H9 (cell line): ENCODE measurements at regions not wholly inside any gene's neighbourhood (a gene's known extent, or its start where the extent isn't known, plus 50 kb on each side); places are given as distances from the start of the nearest gene placed in this dataset.

Source experiments
- DNase-seq: peaks from one replicate; pipeline ENCODE4 v3.0.0-alpha.2; 2017
- H2AFZ ChIP-seq: one replicate; pipeline ENCODE4 v1.6.1; 2013; ENCODE audit warnings: mild to moderate bottlenecking, low read length, control low read depth, moderate library complexity
- H2AK5ac ChIP-seq: 2 replicates; pipeline ENCODE4 v1.6.1; 2013; ENCODE audit warnings: low read length, control low read depth, mixed read lengths; ENCODE audit not compliant: insufficient read length
- H2BK120ac ChIP-seq: one replicate; pipeline ENCODE4 v1.6.1; 2013; ENCODE audit warnings: low read depth, mild to moderate bottlenecking, low read length, control low read depth, inconsistent platforms; ENCODE audit not compliant: poor library complexity, severe bottlenecking
- H2BK12ac ChIP-seq: 2 replicates; pipeline ENCODE4 v1.6.1; 2013; ENCODE audit warnings: low read length, control low read depth, mixed read lengths, low read depth; ENCODE audit not compliant: insufficient read length
- H2BK15ac ChIP-seq: 2 replicates; pipeline ENCODE4 v1.6.1; 2013; ENCODE audit warnings: low read depth, low read length, control low read depth
- H2BK20ac ChIP-seq: one replicate; pipeline ENCODE4 v1.6.1; 2013; ENCODE audit warnings: low read depth, mild to moderate bottlenecking, low read length, control low read depth, inconsistent platforms; ENCODE audit not compliant: poor library complexity, severe bottlenecking
- H2BK5ac ChIP-seq: 2 replicates; pipeline ENCODE4 v1.6.1; 2013; ENCODE audit warnings: low read length, control low read depth, mixed read lengths; ENCODE audit not compliant: insufficient read length
- H3K14ac ChIP-seq: 2 replicates; pipeline ENCODE4 v1.6.1; 2013; ENCODE audit warnings: low read length, control low read depth; ENCODE audit not compliant: insufficient read depth
- H3K18ac ChIP-seq: 2 replicates; pipeline ENCODE4 v1.6.1; 2013; ENCODE audit warnings: low read depth, mild to moderate bottlenecking, mixed read lengths, low read length, control low read depth; ENCODE audit not compliant: insufficient read length
- H3K23ac ChIP-seq: 2 replicates; pipeline ENCODE4 v1.6.1; 2013; ENCODE audit warnings: low read length, control low read depth, mixed read lengths, low read depth; ENCODE audit not compliant: insufficient read length
- H3K23me2 ChIP-seq: 2 replicates; pipeline ENCODE4 v1.6.1; 2013; ENCODE audit warnings: low read depth, mild to moderate bottlenecking, mixed read lengths, low read length, control low read depth; ENCODE audit not compliant: insufficient read length, poor library complexity, severe bottlenecking
- H3K27ac ChIP-seq: 2 replicates; pipeline ENCODE4 v1.5.1; 2013; ENCODE audit warnings: low read length, control low read depth, mixed read lengths, low read depth; ENCODE audit not compliant: insufficient read length
- H3K27me3 ChIP-seq: 2 replicates; pipeline ENCODE4 v1.6.1; 2013; ENCODE audit warnings: low read length, control low read depth, inconsistent platforms; ENCODE audit not compliant: insufficient read depth
- H3K4ac ChIP-seq: 2 replicates; pipeline ENCODE4 v1.6.1; 2013; ENCODE audit warnings: low read depth, mild to moderate bottlenecking, control low read depth, inconsistent platforms, low read length, moderate library complexity
- H3K4me1 ChIP-seq: 2 replicates; pipeline ENCODE4 v1.6.1; 2013; ENCODE audit warnings: low read length, control low read depth, inconsistent platforms; ENCODE audit not compliant: insufficient read depth
- H3K4me2 ChIP-seq: 2 replicates; pipeline ENCODE4 v1.6.1; 2013; ENCODE audit warnings: low read length, control low read depth, mixed read lengths; ENCODE audit not compliant: insufficient read length, insufficient read depth
- H3K56ac ChIP-seq: 2 replicates; pipeline ENCODE4 v1.6.1; 2013; ENCODE audit warnings: low read depth, mild to moderate bottlenecking, mixed read lengths, low read length, control low read depth; ENCODE audit not compliant: insufficient read length
- H3K79me1 ChIP-seq: 2 replicates; pipeline ENCODE4 v1.6.1; 2013; ENCODE audit warnings: low read depth, mild to moderate bottlenecking, moderate library complexity, low read length, control low read depth, inconsistent platforms; ENCODE audit not compliant: insufficient read depth, poor library complexity, severe bottlenecking
- H3K79me2 ChIP-seq: 2 replicates; pipeline ENCODE4 v1.6.1; 2013; ENCODE audit warnings: low read length, control low read depth, inconsistent platforms; ENCODE audit not compliant: insufficient read depth
- H3K9ac ChIP-seq: 2 replicates; pipeline ENCODE4 v1.6.1; 2013; ENCODE audit warnings: low read length, control low read depth, mixed read lengths; ENCODE audit not compliant: insufficient read length; ENCODE audit errors: extremely low read depth
- H3K9me3 ChIP-seq: one replicate; pipeline ENCODE4 v1.6.1; 2013; ENCODE audit warnings: low read depth, low read length, inconsistent platforms; ENCODE audit not compliant: control insufficient read depth
- H3T11ph ChIP-seq: one replicate; pipeline ENCODE4 v1.6.1; 2013; ENCODE audit warnings: mild to moderate bottlenecking, low read length, control low read depth, inconsistent platforms
- H4K20me1 ChIP-seq: one replicate; pipeline ENCODE4 v1.6.1; 2013; ENCODE audit not compliant: control insufficient read depth, insufficient read length, insufficient read depth
- H4K5ac ChIP-seq: 2 replicates; pipeline ENCODE4 v1.6.1; 2013; ENCODE audit warnings: low read depth, mild to moderate bottlenecking, mixed read lengths, low read length, control low read depth; ENCODE audit not compliant: insufficient read length
- H4K8ac ChIP-seq: replicated peaks from 2 replicates; pipeline ENCODE4 v1.6.1; 2013; ENCODE audit warnings: low read length, control low read depth, mixed read lengths, low read depth; ENCODE audit not compliant: insufficient read length
- H4K91ac ChIP-seq: 2 replicates; pipeline ENCODE4 v1.6.1; 2013; ENCODE audit warnings: low read depth, mild to moderate bottlenecking, moderate library complexity, mixed read lengths, low read length, control low read depth; ENCODE audit not compliant: insufficient read length
- H3K27ac Mint-ChIP-seq, 3 experiments: 2 replicates in 2 of 3; 3 replicates in 1 of 3; pipeline ENCODE4 v1.8.0; 2020 to 2021; ENCODE audit warnings: mixed read lengths in 3 of 3, mild to moderate bottlenecking in 1 of 3, moderate library complexity in 1 of 3
- H3K27me3 Mint-ChIP-seq: 2 replicates; pipeline ENCODE4 v1.8.0; 2021; ENCODE audit warnings: low read depth, mild to moderate bottlenecking, moderate library complexity, mixed read lengths
- H3K36me3 Mint-ChIP-seq, 3 experiments: 2 replicates in 2 of 3; 3 replicates in 1 of 3; pipeline ENCODE4 v1.8.0; 2020 to 2021; ENCODE audit warnings: low read depth in 3 of 3, mixed read lengths in 3 of 3; ENCODE audit not compliant: insufficient read depth in 1 of 3
- H3K4me1 Mint-ChIP-seq, 2 experiments: 2 replicates each; pipeline ENCODE4 v1.8.0; 2020; ENCODE audit warnings: mixed read lengths in 2 of 2
- H3K4me3 Mint-ChIP-seq, 2 experiments: 2 replicates in 1 of 2; 3 replicates in 1 of 2; pipeline ENCODE4 v1.8.0; 2020 to 2021; ENCODE audit warnings: mild to moderate bottlenecking in 2 of 2, mixed read lengths in 2 of 2, moderate library complexity in 1 of 2
- H3K9me3 Mint-ChIP-seq, 2 experiments: 2 replicates in 1 of 2; 3 replicates in 1 of 2; pipeline ENCODE4 v1.8.0; 2020; ENCODE audit warnings: mild to moderate bottlenecking in 2 of 2, mixed read lengths in 2 of 2, moderate library complexity in 1 of 2
- WGBS: extraction: QIAGEN DNeasy Blood & Tissue Kit; methylation state at CpG from one replicate; pipeline ENCODE4 v1.1.7; 2013; ENCODE audit warnings: missing lambda C conversion rate, low lambda C conversion rate, mixed read lengths; ENCODE audit not compliant: insufficient read length; ENCODE audit errors: extremely low coverage; 5-methylcytosine and 5-hydroxymethylcytosine counted together
- TF ChIP-seq, protein P1 (sequence below): fragments of 200-600 bp; sonication (generic); conservative IDR thresholded peaks from 3 replicates; pipeline ENCODE4 v1.8.0; 2021; ENCODE audit warnings: antibody characterized with exemption, mild to moderate bottlenecking

DNA sequence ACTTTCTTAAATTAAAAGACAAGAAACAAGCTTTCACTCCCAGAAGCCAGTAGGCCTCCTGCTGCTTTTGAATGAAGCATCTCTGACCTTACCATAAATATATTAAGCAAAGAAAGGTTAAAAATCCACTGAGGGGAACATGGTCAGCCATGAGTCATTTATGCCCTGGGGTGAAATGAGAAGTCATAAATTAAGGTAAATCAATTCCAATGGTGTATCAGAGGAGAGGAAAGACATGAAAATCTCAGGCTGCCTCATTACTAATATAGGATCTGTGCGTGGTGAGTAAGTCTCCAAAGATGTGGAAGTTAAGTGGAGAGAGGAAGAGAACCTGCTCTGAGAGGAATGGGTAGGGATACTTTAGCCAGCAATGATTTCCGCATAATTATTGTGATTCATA, 292.3 kb upstream of the CHAC2 start:
- no peak overlapping the region for H2AK5ac ChIP-seq
- H3K4me2 ChIP-seq: no peak overlapping the region
- H4K5ac ChIP-seq: no peak overlapping the region
- H2BK12ac ChIP-seq: no peak overlapping the region
- H3K4ac ChIP-seq: no peak overlapping the region
- H4K20me1 ChIP-seq: no peaks in the 10 kb centered on the region
- 0 out of 5 replicates have a peak, but pooled peaks cover 0 to 2% of the 10 kb centered on the region in 2 experiments for H3K9me3 Mint-ChIP-seq
- TF ChIP-seq, protein P1, sequence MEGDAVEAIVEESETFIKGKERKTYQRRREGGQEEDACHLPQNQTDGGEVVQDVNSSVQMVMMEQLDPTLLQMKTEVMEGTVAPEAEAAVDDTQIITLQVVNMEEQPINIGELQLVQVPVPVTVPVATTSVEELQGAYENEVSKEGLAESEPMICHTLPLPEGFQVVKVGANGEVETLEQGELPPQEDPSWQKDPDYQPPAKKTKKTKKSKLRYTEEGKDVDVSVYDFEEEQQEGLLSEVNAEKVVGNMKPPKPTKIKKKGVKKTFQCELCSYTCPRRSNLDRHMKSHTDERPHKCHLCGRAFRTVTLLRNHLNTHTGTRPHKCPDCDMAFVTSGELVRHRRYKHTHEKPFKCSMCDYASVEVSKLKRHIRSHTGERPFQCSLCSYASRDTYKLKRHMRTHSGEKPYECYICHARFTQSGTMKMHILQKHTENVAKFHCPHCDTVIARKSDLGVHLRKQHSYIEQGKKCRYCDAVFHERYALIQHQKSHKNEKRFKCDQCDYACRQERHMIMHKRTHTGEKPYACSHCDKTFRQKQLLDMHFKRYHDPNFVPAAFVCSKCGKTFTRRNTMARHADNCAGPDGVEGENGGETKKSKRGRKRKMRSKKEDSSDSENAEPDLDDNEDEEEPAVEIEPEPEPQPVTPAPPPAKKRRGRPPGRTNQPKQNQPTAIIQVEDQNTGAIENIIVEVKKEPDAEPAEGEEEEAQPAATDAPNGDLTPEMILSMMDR: no peak
- H3K27me3 Mint-ChIP-seq: no peaks in the 10 kb centered on the region
- H3K27me3 ChIP-seq: no peaks in the 10 kb centered on the region
- no peak overlapping the region for H3K18ac ChIP-seq
- no peak overlapping the region for H3K14ac ChIP-seq
- no peak overlapping the region for H2BK5ac ChIP-seq
- WGBS: no CpG with 5 or more reads among the region's 2 CpGs
- no peak overlapping the region for H3T11ph ChIP-seq
- no peaks in the 10 kb centered on the region for H3K79me1 ChIP-seq
- H3K4me1 Mint-ChIP-seq: no peaks in the 10 kb centered on the region; a peak in 1 of 4 replicates
- H2AFZ ChIP-seq: no peak overlapping the region
- H3K56ac ChIP-seq: no peak overlapping the region
- no peaks in the 10 kb centered on the region for H3K9me3 ChIP-seq
- no peaks in the 10 kb centered on the region for H3K4me1 ChIP-seq
- no peaks in the 10 kb centered on the region for H3K36me3 Mint-ChIP-seq
- H3K4me3 Mint-ChIP-seq: no peak overlapping the region
- H2BK20ac ChIP-seq: no peak overlapping the region
- H3K79me2 ChIP-seq: no peaks in the 10 kb centered on the region
- H3K23me2 ChIP-seq: no peaks in the 10 kb centered on the region
- no peak overlapping the region for H2BK120ac ChIP-seq
- H3K27ac ChIP-seq: no peak overlapping the region
- H3K23ac ChIP-seq: no peak overlapping the region
- DNase-seq: no peak
- no peak overlapping the region for H3K9ac ChIP-seq
- no peak overlapping the region for H2BK15ac ChIP-seq
- H4K8ac ChIP-seq: no peak overlapping the region
- no peak overlapping the region for H3K27ac Mint-ChIP-seq
- H4K91ac ChIP-seq: no peak overlapping the region
